Glomerular endothelial cell (primary cell): ENCODE measurements at regions not wholly inside any gene's neighbourhood (a gene's known extent, or its start where the extent isn't known, plus 50 kb on each side); places are given as distances from the start of the nearest gene placed in this dataset.
"Not testable (repeated sequence)": the region's sequence is repeated elsewhere in the genome, so short reads cannot be mapped to it uniquely, and the experiment has no call there.

Experiments
- DNase-seq: peaks from one replicate; pipeline ENCODE4 v3.0.0-alpha.2; 2011; ENCODE audit warnings: low read depth, low spot score; ENCODE audit errors: extremely low read depth

DNA sequence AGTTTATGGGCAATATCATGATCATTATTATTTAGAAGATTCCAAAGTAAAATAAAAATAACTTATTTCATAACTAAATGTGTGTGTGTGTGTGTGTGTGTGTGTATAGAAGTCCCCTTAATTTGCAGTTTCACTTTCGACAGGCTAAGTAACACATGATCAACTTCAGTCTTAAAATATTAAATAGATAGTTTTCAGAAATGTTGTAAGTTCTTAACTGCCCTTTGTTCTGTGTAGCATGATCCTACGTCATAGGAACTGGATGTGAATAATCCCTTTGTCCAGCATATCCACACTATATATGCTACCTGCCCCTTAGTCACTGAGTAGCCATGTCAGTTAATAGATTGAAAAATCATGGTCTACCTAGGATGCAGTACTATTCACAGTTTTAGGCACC lies 1863.5 kb upstream of the PCDH20 start:
- DNase-seq: no peak

DNA sequence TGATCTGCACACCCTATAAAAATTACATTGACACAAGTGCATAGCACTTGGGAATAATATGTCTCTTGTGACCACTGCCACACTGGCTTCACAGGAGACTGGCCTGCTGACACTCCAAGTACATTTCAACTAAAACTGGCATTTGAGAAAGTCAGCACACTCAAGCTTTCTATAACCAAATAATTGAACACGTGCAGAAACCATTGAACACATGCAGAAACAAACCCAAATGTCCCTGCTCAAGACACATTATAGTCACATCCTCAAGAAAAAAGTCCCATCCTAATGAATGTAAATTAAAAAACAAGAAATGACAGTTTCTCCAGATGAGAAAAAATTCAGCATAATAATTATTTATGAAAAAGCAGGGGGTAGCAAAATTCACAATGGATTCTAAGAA lies 1859.1 kb upstream of the PCDH20 start:
- no peak for DNase-seq

- no peak for DNase-seq
Observed at GRCh38 chr13:63249411-63250187, 1834.0 kb upstream of the PCDH20 start.

GRCh38 chr13:63236667-63237396 lies 1821.2 kb upstream of the PCDH20 start:
- DNase-seq: not testable (repeated sequence)

GRCh38 chr13:63218596-63218995 lies 1802.9 kb upstream of the PCDH20 start:
- not testable (repeated sequence) for DNase-seq

GRCh38 chr13:63209330-63210017 lies 1793.8 kb upstream of the PCDH20 start:
- no peak for DNase-seq

DNA sequence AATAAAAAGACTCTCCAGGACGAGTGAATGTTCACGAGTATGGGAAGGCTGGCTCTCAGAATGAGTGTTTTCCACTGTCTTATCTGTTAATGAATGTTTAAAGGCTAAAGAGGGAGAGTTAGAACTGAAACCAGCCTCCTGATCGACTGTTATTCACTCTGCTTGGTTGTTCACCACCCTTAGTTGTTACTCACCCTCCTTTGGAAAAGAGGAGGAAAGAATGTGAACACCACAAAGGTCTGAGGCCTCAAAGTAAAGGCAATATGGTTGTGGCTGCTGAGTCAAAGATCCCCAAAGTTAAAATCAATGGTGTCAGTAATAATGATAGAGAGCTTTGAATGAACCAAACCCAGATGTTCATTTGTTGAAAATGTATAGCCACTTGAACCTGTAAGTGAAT lies 1793.2 kb upstream of the PCDH20 start:
- no peak for DNase-seq

GRCh38 chr13:63206461-63206860 lies 1790.8 kb upstream of the PCDH20 start:
- DNase-seq: no peak

DNA sequence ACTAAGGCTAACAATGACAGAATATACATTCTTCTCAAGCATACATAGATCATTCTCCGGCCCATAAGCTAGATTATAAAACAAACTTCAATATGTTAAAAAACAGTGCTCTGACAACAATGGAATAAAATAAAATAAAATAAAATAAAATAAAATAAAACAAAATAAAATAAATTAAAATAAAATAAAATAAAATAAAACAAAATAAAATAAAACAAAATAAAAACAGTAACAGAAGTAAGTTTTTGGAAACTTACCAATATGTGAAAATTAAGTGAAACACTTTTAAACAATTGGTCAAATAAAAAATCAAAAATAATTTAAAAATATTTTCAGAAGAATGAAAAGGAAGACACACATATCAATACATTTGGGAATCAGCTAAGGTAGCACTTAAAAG lies 1785.8 kb upstream of the PCDH20 start:
- DNase-seq: no peak

GRCh38 chr13:63199508-63199907 lies 1783.9 kb upstream of the PCDH20 start:
- no peak for DNase-seq

DNA sequence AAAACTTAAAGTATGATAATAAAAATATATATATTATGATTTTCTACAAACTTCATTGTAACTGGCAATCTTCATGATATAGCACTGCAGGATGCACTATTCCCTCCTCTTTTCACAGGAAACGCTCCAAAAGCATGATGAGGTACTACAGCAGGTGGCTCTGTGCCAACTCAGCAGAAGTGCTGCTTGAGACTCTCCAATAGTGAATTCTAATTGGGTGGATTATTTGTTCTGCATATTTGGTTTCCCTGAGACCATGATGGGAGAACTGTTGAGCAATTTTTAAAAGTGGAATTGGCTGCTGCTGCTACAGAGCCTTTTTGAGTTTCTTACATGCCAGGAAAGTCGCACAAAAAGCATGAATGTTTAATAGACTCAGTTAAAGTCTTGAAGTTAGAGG lies 1782.4 kb upstream of the PCDH20 start:
- DNase-seq: no peak

DNA sequence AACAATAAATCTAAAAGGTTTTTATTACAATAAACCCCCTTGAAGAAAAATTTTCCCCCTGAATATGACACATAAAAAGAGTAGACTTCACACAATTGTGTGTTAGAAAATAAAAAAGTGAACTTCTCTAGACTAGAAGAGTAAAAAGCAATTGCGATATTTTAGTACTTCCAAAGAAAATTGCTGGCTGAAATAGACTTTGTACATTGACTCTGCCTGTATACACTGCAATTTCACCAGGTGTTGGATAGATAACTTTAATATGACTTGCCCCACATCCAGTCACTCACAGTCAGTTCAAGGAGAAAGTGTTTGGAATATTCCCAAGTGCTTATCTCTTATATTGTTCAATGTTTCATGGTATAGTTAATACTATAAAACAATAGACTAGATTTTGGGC lies 1780.1 kb upstream of the PCDH20 start:
- DNase-seq: no peak

DNA sequence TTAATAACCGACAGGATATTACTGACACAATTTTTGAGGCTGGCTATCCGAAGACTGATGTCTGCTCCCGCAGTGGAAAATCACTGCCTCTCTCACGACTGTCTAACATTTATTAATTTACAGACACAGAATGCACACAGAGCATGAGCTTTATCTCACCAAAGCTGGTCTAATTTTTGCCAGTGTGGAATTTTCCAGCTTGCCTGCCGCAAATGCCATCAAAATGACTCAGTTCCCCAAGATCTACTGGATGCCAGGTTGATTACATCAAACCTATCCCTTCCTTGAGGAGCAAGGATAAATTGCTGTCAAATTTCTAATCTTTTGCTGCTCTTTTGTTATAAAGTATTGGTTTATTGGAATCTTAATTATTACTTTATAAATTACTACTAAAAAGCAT lies 1775.1 kb upstream of the PCDH20 start:
- no peak for DNase-seq

DNA sequence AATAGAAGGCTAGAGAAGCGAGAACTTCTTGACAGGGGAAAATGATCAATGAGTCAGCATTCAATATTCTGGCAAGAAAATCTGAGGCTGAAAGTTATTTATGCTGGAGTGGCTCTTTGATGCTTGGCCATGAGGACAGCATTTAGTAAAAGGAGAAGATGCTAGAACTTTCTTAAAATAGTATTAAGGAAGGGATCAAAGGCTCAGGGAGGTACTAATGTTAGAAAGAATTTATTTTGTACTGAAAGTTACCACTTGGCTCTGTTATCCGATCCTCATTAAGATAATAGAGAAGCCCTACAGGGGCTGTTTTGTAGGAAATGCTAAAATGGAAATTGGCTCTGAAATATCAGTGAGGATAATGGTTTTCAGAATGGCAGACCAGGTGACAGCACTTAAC lies 1774.6 kb upstream of the PCDH20 start:
- DNase-seq: no peak

DNA sequence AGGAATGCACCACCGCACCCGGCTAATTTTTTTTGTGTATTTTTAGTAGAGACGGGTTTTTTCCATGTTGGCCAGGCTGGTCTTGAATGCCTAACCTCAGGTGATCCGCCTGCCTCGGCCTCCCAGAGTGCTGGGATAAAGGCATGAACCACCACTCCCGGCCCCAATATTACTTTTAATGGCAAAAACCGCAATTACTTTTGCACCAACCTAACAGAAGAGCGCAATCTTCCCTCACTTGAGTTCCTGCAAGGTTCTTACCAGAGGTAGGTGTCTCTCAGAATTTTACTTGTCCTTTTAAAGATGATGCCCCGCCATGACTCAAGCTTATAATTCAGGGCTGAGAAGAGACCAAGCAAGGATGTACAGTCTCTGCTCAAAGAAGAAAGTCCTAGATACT lies 1774.1 kb upstream of the PCDH20 start:
- no peak for DNase-seq

DNA sequence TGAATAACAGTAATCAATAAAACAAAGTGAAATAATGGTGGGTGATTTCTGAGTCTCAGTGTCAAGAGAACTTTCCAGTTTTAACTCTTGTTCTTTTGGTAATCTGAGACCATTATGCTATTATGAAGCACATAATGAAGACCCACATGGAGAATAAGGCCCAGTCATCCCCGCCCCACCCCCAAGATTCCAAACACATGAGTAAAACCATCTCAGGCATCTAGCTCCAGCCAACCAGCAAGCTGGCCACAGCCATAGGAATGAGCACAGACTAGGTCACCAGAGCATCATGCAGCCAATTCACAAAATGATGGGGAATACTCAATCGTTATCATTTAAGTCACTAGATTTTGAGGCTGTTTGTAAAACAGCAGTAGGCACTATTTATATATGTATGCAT lies 1769.0 kb upstream of the PCDH20 start:
- DNase-seq: no peak

- no peak for DNase-seq
Observed at GRCh38 chr13:63175536-63175935, 1759.9 kb upstream of the PCDH20 start.

DNA sequence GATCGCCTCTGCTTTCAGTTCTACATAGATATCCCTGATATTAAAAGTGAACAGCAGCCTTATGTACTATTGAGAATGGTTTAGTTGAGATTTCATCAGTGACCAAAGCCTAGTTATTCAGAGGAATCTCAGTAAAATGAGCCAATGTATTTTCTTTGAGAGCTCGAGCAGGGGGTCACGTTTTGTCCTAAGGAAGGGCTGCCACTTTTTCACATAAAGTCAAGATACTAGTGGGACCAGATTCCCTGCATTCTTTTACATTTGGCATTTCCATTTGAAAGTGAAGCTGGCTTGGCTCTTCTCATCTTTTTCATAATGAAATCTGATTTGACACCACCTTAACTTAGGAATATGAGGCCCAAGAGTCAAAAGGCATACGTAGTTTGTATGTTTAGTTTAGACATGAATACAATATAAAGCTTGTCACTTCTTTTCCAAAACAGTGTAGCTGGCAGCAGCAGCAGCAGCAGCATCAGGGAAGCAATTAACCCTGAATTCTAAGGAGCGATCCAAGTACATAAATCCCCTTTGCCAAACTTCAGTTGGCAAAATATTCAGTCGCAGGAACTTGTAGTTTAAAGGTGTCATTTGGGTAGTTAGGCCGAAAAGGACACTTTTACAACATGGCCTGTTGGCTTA lies 1752.2 kb upstream of the PCDH20 start:
- no peak for DNase-seq

DNA sequence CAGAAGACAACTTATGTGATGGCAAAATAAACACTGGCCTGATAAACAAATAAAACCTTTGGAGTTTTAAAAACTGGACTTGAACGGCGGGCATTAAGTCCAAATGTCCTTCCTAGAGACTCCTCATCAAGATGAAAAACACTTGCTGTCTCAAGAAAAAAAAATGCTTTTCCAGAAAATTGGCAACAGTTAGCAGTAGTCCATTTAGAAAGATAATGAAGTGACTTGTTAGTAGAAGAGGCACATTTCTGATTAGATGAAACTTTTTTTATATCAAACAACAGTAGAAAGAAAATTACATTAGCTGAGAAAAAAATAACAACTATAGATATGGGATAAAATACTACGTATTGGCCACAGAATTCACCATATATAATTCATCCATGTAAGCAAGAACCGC lies 1750.7 kb upstream of the PCDH20 start:
- no peak for DNase-seq

DNA sequence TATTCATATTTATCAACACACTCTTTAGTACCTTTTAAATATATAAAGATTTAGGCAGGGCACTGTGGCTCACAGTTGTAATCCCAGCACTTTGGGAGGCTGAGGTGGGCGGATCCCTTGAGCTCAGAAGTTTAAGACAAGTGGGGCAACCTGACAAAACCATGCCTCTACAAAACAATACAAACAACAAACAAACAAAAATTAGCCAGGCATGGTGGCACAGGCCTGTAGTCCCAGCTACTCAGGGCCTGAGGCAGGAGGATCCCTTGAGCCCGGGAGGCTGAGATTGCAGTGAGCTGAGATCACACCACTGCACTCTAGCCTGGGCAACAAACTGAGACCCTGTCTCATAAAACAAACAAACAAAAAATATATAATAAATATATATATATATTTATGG lies 1748.3 kb upstream of the PCDH20 start:
- no peak for DNase-seq

DNA sequence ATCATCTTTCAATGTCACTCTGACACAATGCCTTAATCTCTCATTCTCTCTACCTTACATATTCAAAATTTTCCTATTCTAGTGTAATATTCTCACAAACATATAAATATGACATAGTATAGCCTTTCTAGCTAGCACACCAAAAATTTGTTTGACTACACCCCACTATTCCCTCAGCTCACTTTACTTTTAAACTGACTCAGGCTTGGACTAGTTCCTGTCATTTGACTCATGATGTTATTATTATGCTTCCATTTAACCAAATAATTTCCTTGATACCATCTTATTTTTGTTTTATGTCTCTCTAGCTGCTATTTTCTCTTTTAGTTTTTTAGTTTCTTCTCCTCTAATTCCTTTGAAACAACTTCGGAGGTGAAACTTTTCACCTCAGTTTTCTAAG lies 1745.6 kb upstream of the PCDH20 start:
- no peak for DNase-seq
